Left lung (tissue), 4 donors: ENCODE measurements at regions not wholly inside any gene's neighbourhood (a gene's known extent, or its start where the extent isn't known, plus 50 kb on each side); places are given as distances from the start of the nearest gene placed in this dataset.
"Not testable (repeated sequence)": the region's sequence is repeated elsewhere in the genome, so short reads cannot be mapped to it uniquely, and the experiment has no call there.

Experiments
- ATAC-seq: fragments of 200-7000 bp; cut with Tn5 transposase; one replicate; pipeline ENCODE4 v1.9.1; 2020; ENCODE audit warnings: moderate library complexity
- DNase-seq, 4 donors: peaks; one replicate each; pipeline ENCODE4 v3.0.0-alpha.2; 2013 to 2020
- H3K27ac ChIP-seq, 2 donors: fragments of 200-600 bp; sonication (generic) in 1 of 2; one replicate each; pipeline versions ENCODE4 v1.5.0 to v1.8.0; 2020 to 2021
- H3K27me3 ChIP-seq, 2 donors: fragments of 200-600 bp; sonication (generic) in 1 of 2; one replicate each; pipeline versions ENCODE4 v1.5.0 to v1.8.0; 2020 to 2021
- H3K36me3 ChIP-seq, 2 donors: fragments of 200-600 bp; sonication (generic) in 1 of 2; one replicate each; pipeline versions ENCODE4 v1.5.0 to v1.8.0; 2020 to 2021
- H3K4me1 ChIP-seq, 2 donors: fragments of 200-600 bp; one replicate each; pipeline ENCODE4 v1.8.0; 2021
- H3K4me3 ChIP-seq, 2 donors: fragments of 200-600 bp; sonication (generic) in 1 of 2; one replicate each; pipeline versions ENCODE4 v1.5.0 to v1.8.0; 2020 to 2021; ENCODE audit warnings: mild to moderate bottlenecking in 1 of 2
- H3K9me3 ChIP-seq, 2 donors: fragments of 200-600 bp; sonication (generic) in 1 of 2; one replicate each; pipeline versions ENCODE4 v1.5.0 to v1.8.0; 2020 to 2021
- intact Hi-C, 2 donors: fragments of 100-400 bp; cut with DNase I; formaldehyde crosslinking; loops; one replicate each; pipeline versions ENCODE4 v1.11.2 to v1.14.2; 2022
- TF ChIP-seq, protein P1 (sequence below), 2 donors: fragments of 200-600 bp; sonication (generic) in 1 of 2; IDR thresholded peaks; one replicate each; pipeline versions ENCODE4 v1.5.0 to v1.8.0; 2021; ENCODE audit warnings: antibody characterized with exemption in 2 of 2
- donor health status: DM: no; HTN: yes; CAD: no.
- donor health status: DM: no; HTN: no; CAD: no.

DNA sequence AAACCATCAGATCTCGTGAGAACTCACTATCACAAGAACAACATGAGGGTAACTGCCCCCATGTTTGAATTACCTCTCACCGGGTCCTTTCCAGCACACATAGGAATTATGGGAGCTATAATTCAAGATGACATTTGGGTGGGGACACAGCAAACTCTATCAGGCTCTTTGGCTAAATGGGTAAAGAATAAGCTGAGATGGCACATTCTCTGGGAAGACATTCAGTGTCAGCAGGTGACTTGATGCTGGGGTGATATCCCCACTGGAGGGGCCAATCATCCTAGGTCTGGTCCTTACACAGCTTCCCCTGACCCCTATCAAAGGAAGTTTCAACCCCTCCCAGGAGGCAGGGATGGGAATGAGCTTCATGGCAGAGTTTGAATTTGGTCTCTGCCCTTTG lies 664.0 kb upstream of the EEF2KMT start:
- ATAC-seq: no peak
- H3K36me3 ChIP-seq: no peaks in the 10 kb centered on the region
- no peak overlapping the region for H3K4me3 ChIP-seq
- no peaks in the 10 kb centered on the region for H3K9me3 ChIP-seq
- H3K27ac ChIP-seq: no peak overlapping the region
- H3K4me1 ChIP-seq: no peaks in the 10 kb centered on the region
- TF ChIP-seq, protein P1, sequence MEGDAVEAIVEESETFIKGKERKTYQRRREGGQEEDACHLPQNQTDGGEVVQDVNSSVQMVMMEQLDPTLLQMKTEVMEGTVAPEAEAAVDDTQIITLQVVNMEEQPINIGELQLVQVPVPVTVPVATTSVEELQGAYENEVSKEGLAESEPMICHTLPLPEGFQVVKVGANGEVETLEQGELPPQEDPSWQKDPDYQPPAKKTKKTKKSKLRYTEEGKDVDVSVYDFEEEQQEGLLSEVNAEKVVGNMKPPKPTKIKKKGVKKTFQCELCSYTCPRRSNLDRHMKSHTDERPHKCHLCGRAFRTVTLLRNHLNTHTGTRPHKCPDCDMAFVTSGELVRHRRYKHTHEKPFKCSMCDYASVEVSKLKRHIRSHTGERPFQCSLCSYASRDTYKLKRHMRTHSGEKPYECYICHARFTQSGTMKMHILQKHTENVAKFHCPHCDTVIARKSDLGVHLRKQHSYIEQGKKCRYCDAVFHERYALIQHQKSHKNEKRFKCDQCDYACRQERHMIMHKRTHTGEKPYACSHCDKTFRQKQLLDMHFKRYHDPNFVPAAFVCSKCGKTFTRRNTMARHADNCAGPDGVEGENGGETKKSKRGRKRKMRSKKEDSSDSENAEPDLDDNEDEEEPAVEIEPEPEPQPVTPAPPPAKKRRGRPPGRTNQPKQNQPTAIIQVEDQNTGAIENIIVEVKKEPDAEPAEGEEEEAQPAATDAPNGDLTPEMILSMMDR (IDR thresholded peaks at IDR 0.05): no peak
- no peak for DNase-seq
- intact Hi-C loops: no loop called here
- H3K27me3 ChIP-seq: no peaks in the 10 kb centered on the region

DNA sequence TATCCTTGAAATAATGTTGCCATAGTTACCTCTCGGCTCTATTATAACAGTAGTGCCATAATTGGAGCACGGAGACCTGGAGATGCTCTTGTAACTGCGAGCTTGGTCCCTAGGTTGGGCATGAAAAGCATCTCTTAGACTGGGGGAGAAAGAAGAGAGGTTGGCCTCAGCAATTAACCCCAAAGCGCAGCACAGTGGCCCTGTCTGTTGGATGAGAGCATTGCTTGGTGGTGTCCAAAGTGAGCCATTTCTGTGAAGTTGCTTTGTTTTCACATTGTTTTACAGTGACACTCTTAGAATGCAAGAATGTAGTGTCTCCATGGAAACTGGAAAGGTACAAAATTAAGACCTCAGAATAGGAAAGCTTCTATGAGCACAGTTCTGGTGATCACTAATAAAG lies 660.7 kb upstream of the EEF2KMT start:
- TF ChIP-seq, protein P1 (IDR thresholded peaks at IDR 0.05): no peak
- Histone ChIP-seq H3K36me3 (no peaks in the 10 kb centered on the region), H3K9me3 (no peaks in the 10 kb centered on the region), H3K27ac (no peak overlapping the region), H3K27me3 (no peaks in the 10 kb centered on the region), H3K4me1 (no peaks in the 10 kb centered on the region), H3K4me3 (no peak overlapping the region)
- DNase-seq (no peak), ATAC-seq (no peak)
- intact Hi-C loops: no loop called here

DNA sequence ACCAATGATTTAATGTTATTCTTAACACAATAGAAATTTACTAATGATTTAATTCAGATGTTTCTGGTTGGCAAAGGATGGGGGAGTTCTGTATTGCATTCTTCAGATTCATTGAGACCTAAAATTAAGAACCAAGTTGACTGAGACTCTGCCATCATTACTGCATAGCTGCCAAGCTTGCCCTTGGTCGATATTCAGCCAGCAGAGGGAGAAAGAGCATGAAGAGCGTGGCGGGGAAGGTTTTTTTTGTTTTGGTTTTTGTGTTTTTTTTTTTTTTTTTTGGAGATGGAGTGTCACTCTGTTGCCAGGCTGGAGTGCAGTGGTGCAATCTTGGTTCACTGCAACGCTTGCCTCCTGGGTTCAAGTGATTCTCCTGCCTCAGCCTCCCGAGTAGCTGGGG lies 659.4 kb upstream of the EEF2KMT start:
- TF ChIP-seq, protein P1 (IDR thresholded peaks at IDR 0.05): no peak
- Histone ChIP-seq H3K36me3 (no peaks in the 10 kb centered on the region), H3K9me3 (no peaks in the 10 kb centered on the region), H3K4me1 (no peaks in the 10 kb centered on the region), H3K27me3 (no peaks in the 10 kb centered on the region), H3K4me3 (no peak overlapping the region), H3K27ac (no peak overlapping the region)
- no peak for DNase-seq
- ATAC-seq: no peak
- intact Hi-C loops: no loop called here

GRCh38 chr16:5753381-5753780 lies 655.8 kb upstream of the EEF2KMT start:
- Histone ChIP-seq H3K36me3 (no peaks in the 10 kb centered on the region), H3K27ac (no peak overlapping the region), H3K4me1 (no peaks in the 10 kb centered on the region), H3K9me3 (peaks cover 0 to 3% of the 10 kb centered on the region in 2 donors), H3K4me3 (no peak overlapping the region), H3K27me3 (peaks cover 0 to 7% of the 10 kb centered on the region in 2 donors)
- TF ChIP-seq, protein P1 (IDR thresholded peaks at IDR 0.05): no peak
- intact Hi-C loops: no loop called here
- DNase-seq: no peak
- no peak for ATAC-seq

DNA sequence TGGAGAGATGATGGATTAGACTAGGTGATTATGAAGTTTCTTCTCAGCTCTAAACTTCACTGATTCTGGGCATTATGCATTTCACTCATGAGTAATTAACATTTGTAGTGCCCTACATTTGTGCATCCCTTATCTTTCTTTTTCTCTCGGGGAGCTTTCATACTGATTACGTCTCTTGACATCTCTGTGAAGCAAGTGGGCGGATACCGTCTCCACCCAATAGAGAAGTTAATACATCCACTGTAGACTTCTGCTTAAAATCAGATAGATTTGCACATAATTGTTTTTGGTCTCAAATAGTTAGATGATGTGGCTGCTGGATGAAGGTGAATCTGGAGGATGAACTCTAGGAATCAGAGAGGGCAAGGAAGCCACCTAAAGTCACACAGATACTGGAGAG lies 653.6 kb upstream of the EEF2KMT start:
- TF ChIP-seq, protein P1 (IDR thresholded peaks at IDR 0.05): no peak
- DNase-seq (no peak), ATAC-seq (no peak)
- H3K4me3 ChIP-seq: no peak overlapping the region
- H3K27me3 ChIP-seq: peaks cover 0 to 7% of the 10 kb centered on the region in 2 donors
- H3K36me3 ChIP-seq: no peaks in the 10 kb centered on the region
- H3K4me1 ChIP-seq: no peaks in the 10 kb centered on the region
- no peak overlapping the region for H3K27ac ChIP-seq
- peaks cover 0 to 10% of the 10 kb centered on the region in 2 donors for H3K9me3 ChIP-seq
- intact Hi-C loops: no loop called here

DNA sequence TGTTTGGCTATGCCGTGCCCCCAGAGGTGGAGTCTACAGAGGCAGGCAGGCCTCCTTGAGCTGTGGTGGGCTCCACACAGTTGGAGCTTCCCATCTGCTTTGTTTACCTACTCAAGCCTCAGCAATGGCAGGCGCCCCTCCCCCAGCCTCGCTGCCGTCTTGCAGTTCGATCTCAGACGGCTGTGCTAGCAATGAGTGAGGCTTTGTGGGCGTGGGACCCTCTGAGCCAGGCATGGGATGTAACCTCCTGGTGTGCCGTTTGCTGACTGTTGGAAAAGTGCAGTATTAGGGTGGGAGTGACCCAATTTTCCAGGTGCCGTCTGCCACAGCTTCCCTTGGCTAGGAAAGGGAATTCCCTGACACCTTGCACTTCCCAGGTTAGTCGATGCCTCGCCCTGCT lies 652.8 kb upstream of the EEF2KMT start:
- DNase-seq, H3K27me3 ChIP-seq, ATAC-seq, H3K36me3 ChIP-seq, intact Hi-C loops, H3K27ac ChIP-seq, H3K4me1 ChIP-seq, H3K4me3 ChIP-seq: not testable (repeated sequence)
- H3K9me3 ChIP-seq: peaks cover 0 to 10% of the 10 kb centered on the region in 2 donors
